SK-N-SH (cell line): ENCODE measurements at regions not wholly inside any gene's neighbourhood (a gene's known extent, or its start where the extent isn't known, plus 50 kb on each side); places are given as distances from the start of the nearest gene placed in this dataset.
A peak's percentile ranks its signal among the peaks of the same experiment; 100 is the strongest.

ENCODE experiments used
- CTCF ChIA-PET: fragments of 300-600, 350-600 bp; formaldehyde crosslinking; extraction: SDS; loops from one replicate; lab custom pipeline; 2021; lab: Yijun Ruan, JAX
- POLR2A ChIA-PET: fragments of 350-600 bp; sonication (Branson Sonifier 250); formaldehyde crosslinking; extraction: SDS; loops from one replicate; lab custom pipeline; 2020; ENCODE audit warnings: antibody characterized with exemption, inconsistent platforms; lab: Yijun Ruan, JAX
- DNase-seq: peaks from one replicate; pipeline ENCODE4 v3.0.0; 2012
- H2AFZ ChIP-seq: fragments of 200-600 bp; sonication (generic); 2 replicates; pipeline ENCODE4 v1.8.1; 2016; ENCODE audit warnings: antibody characterized with exemption, mild to moderate bottlenecking, low read depth
- H3F3A ChIP-seq: fragments of 200-600 bp; sonication (generic); replicated peaks from 2 replicates; pipeline ENCODE3; 2016; ENCODE audit warnings: antibody characterized with exemption, mild to moderate bottlenecking; ENCODE audit not compliant: insufficient read depth
- H3K27ac ChIP-seq, 2 experiments: fragments of 200-500 bp in 1 of 2; fragments of 200-600 bp in 1 of 2; sonication (Bioruptor generic) in 1 of 2; sonication (generic), shearing (Covaris generic) in 1 of 2; 2 replicates each; pipeline versions ENCODE4 v1.5.1 to v1.6.1; 2014 to 2016; ENCODE audit warnings: low read depth in 2 of 2, inconsistent platforms in 1 of 2, low read length in 1 of 2, mild to moderate bottlenecking in 1 of 2, mixed read lengths in 1 of 2
- H3K27me3 ChIP-seq: fragments of 200-600 bp; sonication (generic), shearing (Covaris generic); 2 replicates; pipeline ENCODE4 v1.6.1; 2016; ENCODE audit warnings: mixed run types; ENCODE audit not compliant: insufficient read depth
- H3K36me3 ChIP-seq, 2 experiments: fragments of 200-500 bp in 1 of 2; fragments of 200-600 bp in 1 of 2; sonication (Bioruptor generic) in 1 of 2; sonication (generic) in 1 of 2; replicated peaks in 1 of 2; 2 replicates each; pipeline versions ENCODE3 to v1.5.1; 2014 to 2016; ENCODE audit warnings: low read length in 1 of 2, mild to moderate bottlenecking in 1 of 2; ENCODE audit not compliant: insufficient read depth in 2 of 2, control insufficient read depth in 1 of 2
- H3K4me1 ChIP-seq, 2 experiments: fragments of 200-500 bp in 1 of 2; fragments of 200-600 bp in 1 of 2; sonication (Bioruptor generic) in 1 of 2; sonication (generic), shearing (Covaris generic) in 1 of 2; 2 replicates each; pipeline versions ENCODE4 v1.5.1 to v1.6.1; 2014 to 2016; ENCODE audit warnings: low read depth in 1 of 2, low read length in 1 of 2, mixed run types in 1 of 2; ENCODE audit not compliant: insufficient read depth in 2 of 2, control insufficient read depth in 1 of 2
- H3K4me2 ChIP-seq: fragments of 200-600 bp; sonication (generic), shearing (Covaris generic); 2 replicates; pipeline ENCODE4 v1.6.1; 2017; ENCODE audit warnings: mixed run types
- H3K4me3 ChIP-seq, 2 experiments: fragments of 200-500 bp in 1 of 2; fragments of 200-600 bp in 1 of 2; sonication (Bioruptor generic) in 1 of 2; sonication (generic), shearing (Covaris generic) in 1 of 2; 2 replicates each; pipeline versions ENCODE4 v1.5.1 to v1.8.1; 2014 to 2016; ENCODE audit warnings: low read depth in 2 of 2, inconsistent platforms in 1 of 2, low read length in 1 of 2, mild to moderate bottlenecking in 1 of 2, mixed read lengths in 1 of 2, moderate library complexity in 1 of 2
- H3K79me2 ChIP-seq: fragments of 200-600 bp; sonication (generic); 2 replicates; pipeline ENCODE4 v1.8.1; 2017; ENCODE audit warnings: mild to moderate bottlenecking; ENCODE audit not compliant: insufficient read depth
- H3K9ac ChIP-seq: fragments of 200-600 bp; sonication (generic); 2 replicates; pipeline ENCODE4 v1.6.1; 2017; ENCODE audit warnings: mixed run types
- H3K9me2 ChIP-seq: fragments of 200-600 bp; sonication (generic); 2 replicates; pipeline ENCODE4 v1.6.1; 2017; ENCODE audit warnings: mixed run types
- H3K9me3 ChIP-seq: fragments of 200-600 bp; sonication (generic); 2 replicates; pipeline ENCODE4 v1.6.1; 2017; ENCODE audit warnings: mixed run types, mild to moderate bottlenecking, moderate library complexity
- H4K20me1 ChIP-seq: fragments of 200-600 bp; sonication (generic); 2 replicates; pipeline ENCODE4 v1.6.1; 2017; ENCODE audit warnings: mild to moderate bottlenecking, mixed run types; ENCODE audit not compliant: insufficient read depth
- CHD2 ChIP-seq: fragments of 150-350 bp; IDR thresholded peaks from 2 replicates; pipeline ENCODE4 v1.6.1; 2018; ENCODE audit warnings: low read length; ENCODE audit not compliant: partially characterized antibody
- CTCF ChIP-seq: fragments of 200-600 bp; sonication (generic); IDR thresholded peaks from 2 replicates; pipeline ENCODE4 v1.6.1; 2017; ENCODE audit warnings: antibody characterized with exemption, mild to moderate bottlenecking, moderate library complexity
- EP300 ChIP-seq, 2 experiments: IDR thresholded peaks; 2 replicates each; pipeline versions ENCODE4 v1.4.0 to v1.6.1; 2012; ENCODE audit warnings: borderline replicate concordance in 1 of 2, low read depth in 1 of 2, low read length in 1 of 2
- FOXM1 ChIP-seq: IDR thresholded peaks from 2 replicates; pipeline ENCODE4 v1.4.0; 2012; ENCODE audit warnings: low read depth, mild to moderate bottlenecking
- GABPA ChIP-seq: IDR thresholded peaks from 2 replicates; pipeline ENCODE4 v1.4.0; 2012; ENCODE audit warnings: low read depth, mild to moderate bottlenecking
- IRF3 ChIP-seq: fragments of 150-350 bp; IDR thresholded peaks from 2 replicates; pipeline ENCODE4 v1.6.1; 2016; ENCODE audit warnings: mild to moderate bottlenecking, low read depth, low read length
- JUND ChIP-seq: IDR thresholded peaks from 2 replicates; pipeline ENCODE4 v1.4.0; 2012
- PBX3 ChIP-seq: IDR thresholded peaks from 2 replicates; pipeline ENCODE4; 2012
- RCOR1 ChIP-seq: fragments of 150-350 bp; IDR thresholded peaks from 2 replicates; pipeline ENCODE4 v1.6.1; 2017; ENCODE audit warnings: antibody characterized with exemption, low read length
- REST ChIP-seq: IDR thresholded peaks from 2 replicates; pipeline ENCODE4 v1.6.1; 2012; ENCODE audit warnings: mild to moderate bottlenecking, low read depth, low read length, moderate library complexity
- RFX5 ChIP-seq: IDR thresholded peaks from 2 replicates; pipeline ENCODE4 v1.6.1; 2012; ENCODE audit warnings: mild to moderate bottlenecking, improper control_type of control experiment, low read length
- SIN3A ChIP-seq: IDR thresholded peaks from 2 replicates; pipeline ENCODE4 v1.6.1; 2012; ENCODE audit warnings: low read depth, mild to moderate bottlenecking, low read length, moderate library complexity, borderline replicate concordance
- TEAD4 ChIP-seq: IDR thresholded peaks from 2 replicates; pipeline ENCODE4 v1.4.0; 2012; ENCODE audit warnings: mild to moderate bottlenecking, borderline replicate concordance; ENCODE audit not compliant: insufficient read depth
- USF2 ChIP-seq: fragments of 150-350 bp; IDR thresholded peaks from 2 replicates; pipeline ENCODE4 v1.6.1; 2017; ENCODE audit warnings: antibody characterized with exemption, low read length, low read depth, borderline replicate concordance
- WGBS: methylation state at CpG from one replicate; pipeline ENCODE4 v1.1.6; 2017; ENCODE audit warnings: low lambda C conversion rate; 5-methylcytosine and 5-hydroxymethylcytosine counted together

- Histone ChIP-seq H3K36me3 (no peaks in the 10 kb centered on the region), H3K4me3 (no peak overlapping the region), H3K9me3 (no peaks in the 10 kb centered on the region), H3K79me2 (no peaks in the 10 kb centered on the region), H3K27me3 (no peaks in the 10 kb centered on the region), H3K9ac (no peak overlapping the region), H4K20me1 (no peaks in the 10 kb centered on the region), H2AFZ (no peak overlapping the region), H3K4me1 (peaks cover 35 to 44% of the 10 kb centered on the region in 2 experiments; a peak in 3 of 4 replicates), H3K27ac (peak overlapping the region in 1 of 2 experiments; percentile 91; a peak in 2 of 4 replicates), H3F3A (no peaks in the 10 kb centered on the region), H3K9me2 (no peaks in the 10 kb centered on the region), H3K4me2 (peak overlapping the region; percentile 74; the same call in 1 of the 2 replicates)
- TF ChIP-seq IRF3 (no peak), TEAD4 (no peak), GABPA (no peak), USF2 (no peak), JUND (no peak), PBX3 (no peak), CHD2 (no peak), CTCF (no peak), EP300 (IDR thresholded peaks at IDR 0.05; ENCODE audit: borderline replicate concordance in 1 of 2, low read depth in 1 of 2, low read length in 1 of 2) (no peak), REST (no peak), FOXM1 (no peak), RFX5 (no peak), RCOR1 (no peak), SIN3A (no peak)
- ChIA-PET CTCF (interaction anchor here (0.5 to 5.6 kb wide), 42 partner anchors 10 to 849 kb away, joined by 3 to 47 read pairs (median 3); partner anchors contain the start of gene PTPRU), POLR2A (interaction anchor here (1.4 kb wide), 1 partner anchor 395 kb away, joined by 4 read pairs; no protein-coding TSS in a partner anchor)
- WGBS = 88% methylated on average over 11 of the region's 12 CpGs
- DNase-seq = no peak
Measured at GRCh38 chr1:30084909-30085571, 638.3 kb downstream of the MATN1 start.
